CD4-positive, alpha-beta memory T cell (primary cell): ENCODE measurements at regions not wholly inside any gene's neighbourhood (a gene's known extent, or its start where the extent isn't known, plus 50 kb on each side); places are given as distances from the start of the nearest gene placed in this dataset.
"Not testable (repeated sequence)": the region's sequence is repeated elsewhere in the genome, so short reads cannot be mapped to it uniquely, and the experiment has no call there.

Source experiments
- CTCF ChIA-PET: fragments of 350-600 bp; sonication (Branson Sonifier 250); formaldehyde crosslinking; loops from one replicate; lab custom pipeline; 2021; ENCODE audit warnings: inconsistent platforms; ENCODE audit not compliant: partially characterized antibody; lab: Charles Lee
- POLR2A ChIA-PET: fragments of 350-600 bp; sonication (Branson Sonifier 250); formaldehyde crosslinking; loops from one replicate; lab custom pipeline; 2021; ENCODE audit not compliant: partially characterized antibody; lab: Charles Lee
- DNase-seq, 5 donors: peaks; one replicate each; pipeline versions ENCODE4 v3.0.0 to v3.0.0-alpha.2; 2020 to 2022; ENCODE audit warnings: mixed read lengths in 1 of 5
- H3K27ac ChIP-seq: one replicate; pipeline ENCODE4 v1.7.0; 2013; ENCODE audit warnings: low read depth, low read length
- H3K27me3 ChIP-seq: 2 replicates; pipeline ENCODE4 v1.7.0; 2013; ENCODE audit warnings: mild to moderate bottlenecking, low read length, moderate library complexity; ENCODE audit not compliant: insufficient read depth
- H3K36me3 ChIP-seq: 2 replicates; pipeline ENCODE4 v1.7.0; 2013; ENCODE audit warnings: mild to moderate bottlenecking, low read length, moderate library complexity; ENCODE audit not compliant: insufficient read depth
- H3K4me1 ChIP-seq: 2 replicates; pipeline ENCODE4 v1.7.0; 2013; ENCODE audit warnings: mild to moderate bottlenecking, low read length, moderate library complexity; ENCODE audit not compliant: insufficient read depth
- H3K4me3 ChIP-seq, 2 donors: one replicate each; pipeline ENCODE4 v1.7.0; 2013; ENCODE audit warnings: low read length in 2 of 2, mild to moderate bottlenecking in 1 of 2
- H3K9me3 ChIP-seq, 2 donors: one replicate each; pipeline ENCODE4 v1.7.0; 2013; ENCODE audit warnings: low read length in 2 of 2, control low read depth in 1 of 2; ENCODE audit not compliant: control insufficient read depth in 1 of 2
- H3K27ac Mint-ChIP-seq, 7 donors: one replicate each; pipeline ENCODE4 v1.8.0; 2020 to 2021; ENCODE audit warnings: mixed read lengths in 7 of 7, mild to moderate bottlenecking in 6 of 7, inconsistent platforms in 3 of 7, moderate library complexity in 3 of 7
- H3K27me3 Mint-ChIP-seq, 2 donors: one replicate each; pipeline ENCODE4 v1.8.0; 2020 to 2021; ENCODE audit warnings: mixed read lengths in 2 of 2
- H3K36me3 Mint-ChIP-seq, 2 donors: one replicate each; pipeline ENCODE4 v1.8.0; 2020 to 2021; ENCODE audit warnings: mixed read lengths in 2 of 2, inconsistent platforms in 1 of 2, mild to moderate bottlenecking in 1 of 2
- H3K4me1 Mint-ChIP-seq, 4 donors: one replicate each; pipeline ENCODE4 v1.8.0; 2020 to 2021; ENCODE audit warnings: mixed read lengths in 4 of 4, mild to moderate bottlenecking in 1 of 4
- H3K4me3 Mint-ChIP-seq, 8 donors: one replicate each; pipeline ENCODE4 v1.8.0; 2020 to 2021; ENCODE audit warnings: mixed read lengths in 8 of 8, mild to moderate bottlenecking in 7 of 8, moderate library complexity in 6 of 8, inconsistent platforms in 3 of 8
- H3K9me3 Mint-ChIP-seq, 8 donors: one replicate each; pipeline ENCODE4 v1.8.0; 2020 to 2021; ENCODE audit warnings: mixed read lengths in 8 of 8, mild to moderate bottlenecking in 5 of 8, inconsistent platforms in 3 of 8, moderate library complexity in 1 of 8
- intact Hi-C: fragments of 100-400 bp; cut with micrococcal nuclease; formaldehyde crosslinking; loops from one replicate; pipeline ENCODE4 v1.15.1; 2023

DNA sequence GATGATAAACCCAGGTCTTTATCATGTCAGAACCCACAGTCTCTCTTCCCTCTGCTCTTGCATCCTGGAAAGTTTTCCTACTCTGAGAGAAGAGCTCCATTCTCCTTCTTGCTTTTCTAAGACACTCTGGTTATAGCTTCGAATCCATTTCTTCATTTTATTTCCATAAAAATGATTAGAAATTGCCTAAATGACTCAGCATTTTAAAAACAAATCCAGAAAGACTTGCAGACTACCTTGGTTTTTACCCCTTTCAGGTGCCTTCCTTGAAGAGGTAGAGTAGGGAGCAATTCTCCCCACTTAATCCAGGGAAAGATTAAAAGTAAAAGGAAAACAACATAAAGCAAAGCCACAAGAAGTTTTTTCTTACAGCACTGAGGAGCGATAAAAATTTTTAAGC lies 1256.0 kb downstream of the ROBO1 start:
- Mint-ChIP-seq H3K36me3 (no peaks in the 10 kb centered on the region), H3K27ac (peak overlapping the region in 1 of 7 donors; percentile 13), H3K27me3 (no peaks in the 10 kb centered on the region), H3K4me1 (no peaks in the 10 kb centered on the region), H3K9me3 (peaks cover 2 to 30% (median 13%) of the 10 kb centered on the region in 8 donors), H3K4me3 (no peak overlapping the region)
- Histone ChIP-seq H3K4me3 (no peak overlapping the region), H3K4me1 (no peaks in the 10 kb centered on the region), H3K9me3 (no peaks in the 10 kb centered on the region), H3K36me3 (no peaks in the 10 kb centered on the region), H3K27ac (no peak overlapping the region), H3K27me3 (no peaks in the 10 kb centered on the region)
- DNase-seq = no peak
- intact Hi-C loops = no loop called here
- POLR2A ChIA-PET = no interaction called here
- CTCF ChIA-PET = no interaction called here

DNA sequence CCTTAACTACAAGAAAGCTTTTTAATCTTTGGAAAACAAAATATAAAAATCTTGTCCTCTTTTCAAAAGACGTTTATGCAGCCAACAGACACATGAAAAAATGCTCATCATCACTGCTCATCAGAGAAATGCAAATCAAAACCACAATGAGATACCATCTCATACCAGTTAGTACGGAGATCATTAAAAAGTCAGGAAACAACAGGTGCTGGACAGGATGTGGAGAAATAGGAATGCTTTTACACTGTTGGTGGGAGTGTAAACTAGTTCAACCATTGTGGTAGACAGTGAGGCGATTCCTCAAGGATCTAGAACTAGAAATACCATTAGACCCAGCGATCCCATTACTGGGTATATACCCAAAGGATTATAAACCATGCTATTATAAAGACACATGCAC lies 1255.0 kb downstream of the ROBO1 start:
- intact Hi-C loops = not testable (repeated sequence)

DNA sequence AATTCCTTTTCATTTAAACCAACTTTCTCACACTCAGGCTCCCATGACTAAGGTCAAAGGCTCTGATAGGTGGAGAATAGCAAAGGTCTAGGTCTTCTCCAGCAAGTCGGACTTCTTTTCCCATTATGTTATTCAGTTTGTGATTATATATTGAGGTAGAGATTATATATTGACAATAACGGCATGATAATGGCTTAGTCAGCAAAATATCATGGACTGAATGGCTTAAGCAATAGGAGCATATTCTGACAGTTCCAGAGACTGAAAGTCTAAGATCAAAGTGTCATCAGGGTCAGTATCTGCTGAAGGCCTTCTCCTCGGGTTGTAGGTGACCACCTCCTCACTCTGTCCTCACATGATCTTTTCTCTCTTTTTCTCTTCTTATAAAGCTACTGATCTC lies 1251.4 kb downstream of the ROBO1 start:
- no peak overlapping the region for H3K27ac Mint-ChIP-seq
- no peaks in the 10 kb centered on the region for H3K4me1 Mint-ChIP-seq
- no peak overlapping the region for H3K27ac ChIP-seq
- H3K9me3 Mint-ChIP-seq = peaks cover 0 to 24% (median 12%) of the 10 kb centered on the region in 8 donors
- no peaks in the 10 kb centered on the region for H3K27me3 Mint-ChIP-seq
- intact Hi-C loops = no loop called here
- no peak for DNase-seq
- no peak overlapping the region for H3K4me3 Mint-ChIP-seq
- H3K27me3 ChIP-seq = no peaks in the 10 kb centered on the region
- H3K4me3 ChIP-seq = no peak overlapping the region
- POLR2A ChIA-PET = no interaction called here
- H3K36me3 ChIP-seq = no peaks in the 10 kb centered on the region
- no peaks in the 10 kb centered on the region for H3K36me3 Mint-ChIP-seq
- H3K9me3 ChIP-seq = no peaks in the 10 kb centered on the region
- CTCF ChIA-PET = no interaction called here
- H3K4me1 ChIP-seq = no peaks in the 10 kb centered on the region

More for the DNA sequence above, 1255.0 kb downstream of the ROBO1 start:
- CTCF ChIA-PET, H3K4me3 Mint-ChIP-seq, H3K9me3 ChIP-seq, H3K27me3 Mint-ChIP-seq, POLR2A ChIA-PET, H3K27ac ChIP-seq, H3K36me3 Mint-ChIP-seq, H3K4me1 ChIP-seq, DNase-seq, H3K36me3 ChIP-seq, H3K27ac Mint-ChIP-seq, H3K4me1 Mint-ChIP-seq, H3K4me3 ChIP-seq, H3K27me3 ChIP-seq: not testable (repeated sequence)
- H3K9me3 Mint-ChIP-seq = peaks cover 4 to 29% (median 10%) of the 10 kb centered on the region in 8 donors

DNA sequence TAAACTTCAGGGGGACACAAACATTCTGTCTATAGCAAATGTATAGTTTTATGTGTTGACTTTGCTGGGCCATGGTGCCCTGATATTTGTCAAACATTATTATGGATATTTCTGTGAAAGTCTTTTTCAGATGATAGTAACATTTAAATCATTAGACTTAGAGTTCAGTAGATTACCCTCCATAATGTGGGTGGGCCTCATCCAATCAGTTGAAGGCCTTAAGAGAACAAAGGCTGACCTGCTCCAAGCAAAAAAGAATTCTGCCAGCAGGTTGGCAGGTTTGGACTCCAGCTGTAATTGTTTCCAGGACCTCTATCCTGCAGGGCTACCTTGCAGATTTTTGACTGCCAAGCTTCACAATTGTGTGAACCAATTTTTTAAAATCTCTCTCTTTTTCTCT lies 1250.9 kb downstream of the ROBO1 start:
- ChIA-PET CTCF (no interaction called here), POLR2A (no interaction called here)
- H3K36me3 ChIP-seq = no peaks in the 10 kb centered on the region
- no peak overlapping the region for H3K4me3 ChIP-seq
- Mint-ChIP-seq H3K9me3 (peaks cover 0 to 23% (median 11%) of the 10 kb centered on the region in 8 donors), H3K4me3 (no peak overlapping the region), H3K36me3 (no peaks in the 10 kb centered on the region), H3K4me1 (no peaks in the 10 kb centered on the region), H3K27ac (no peak overlapping the region), H3K27me3 (no peaks in the 10 kb centered on the region)
- no peak overlapping the region for H3K27ac ChIP-seq
- no peaks in the 10 kb centered on the region for H3K4me1 ChIP-seq
- intact Hi-C loops = no loop called here
- H3K27me3 ChIP-seq = no peaks in the 10 kb centered on the region
- DNase-seq = no peak
- no peaks in the 10 kb centered on the region for H3K9me3 ChIP-seq

DNA sequence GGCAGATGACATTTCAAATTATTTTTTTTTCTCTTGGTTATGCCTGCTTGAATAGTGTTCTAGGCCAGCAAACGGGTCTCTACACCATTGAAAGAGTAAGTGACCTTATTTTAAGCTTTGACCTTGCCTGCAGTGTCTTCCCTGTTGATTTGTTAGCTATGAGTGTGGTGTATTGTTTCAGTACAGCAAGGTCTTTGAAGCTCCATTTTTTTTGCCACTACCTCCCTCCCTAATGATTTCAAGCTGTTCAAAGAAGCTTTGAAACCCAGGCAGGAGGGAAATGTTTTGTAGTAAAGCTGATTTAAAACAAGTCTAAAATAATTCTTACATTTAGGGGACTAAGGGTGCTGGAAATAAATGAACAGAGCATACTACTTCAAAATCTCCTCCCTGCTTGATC lies 1249.8 kb downstream of the ROBO1 start:
- DNase-seq = no peak
- no peaks in the 10 kb centered on the region for H3K4me1 ChIP-seq
- POLR2A ChIA-PET = no interaction called here
- H3K27ac Mint-ChIP-seq = no peak overlapping the region
- intact Hi-C loops = no loop called here
- no peaks in the 10 kb centered on the region for H3K9me3 ChIP-seq
- H3K36me3 ChIP-seq = no peaks in the 10 kb centered on the region
- no peak overlapping the region for H3K4me3 Mint-ChIP-seq
- no peaks in the 10 kb centered on the region for H3K27me3 Mint-ChIP-seq
- H3K27me3 ChIP-seq = no peaks in the 10 kb centered on the region
- no peak overlapping the region for H3K4me3 ChIP-seq
- no peak overlapping the region for H3K27ac ChIP-seq
- no peaks in the 10 kb centered on the region for H3K36me3 Mint-ChIP-seq
- H3K9me3 Mint-ChIP-seq = peaks cover 0 to 20% (median 13%) of the 10 kb centered on the region in 8 donors
- CTCF ChIA-PET = no interaction called here
- H3K4me1 Mint-ChIP-seq = no peaks in the 10 kb centered on the region

DNA sequence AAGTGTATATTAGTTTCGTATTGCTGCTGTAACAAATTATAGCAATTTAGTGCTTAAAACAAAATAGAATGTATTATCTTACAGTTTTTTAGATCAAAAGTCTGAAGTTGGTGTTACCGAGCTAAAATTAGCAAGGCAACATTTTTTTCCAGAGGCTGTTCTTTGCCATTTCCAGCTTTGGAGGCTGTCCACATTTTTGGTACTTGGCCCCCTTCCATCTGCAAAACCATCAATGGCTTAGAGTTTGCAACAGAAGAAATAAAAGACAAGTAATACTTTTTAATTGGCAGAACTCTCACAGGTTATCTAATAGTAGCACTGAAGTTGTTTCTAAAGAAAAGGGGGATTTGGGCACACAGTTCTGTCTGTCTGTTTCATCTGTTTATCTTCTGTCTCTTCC lies 1248.5 kb downstream of the ROBO1 start:
- H3K9me3 ChIP-seq = no peaks in the 10 kb centered on the region
- H3K4me1 Mint-ChIP-seq = no peaks in the 10 kb centered on the region
- peaks cover 4 to 20% (median 12%) of the 10 kb centered on the region in 8 donors for H3K9me3 Mint-ChIP-seq
- H3K4me1 ChIP-seq = no peaks in the 10 kb centered on the region
- ChIA-PET POLR2A (no interaction called here), CTCF (no interaction called here)
- no peaks in the 10 kb centered on the region for H3K27me3 ChIP-seq
- no peaks in the 10 kb centered on the region for H3K27me3 Mint-ChIP-seq
- H3K27ac Mint-ChIP-seq = no peak overlapping the region
- H3K27ac ChIP-seq = no peak overlapping the region
- H3K4me3 ChIP-seq = no peak overlapping the region
- no peaks in the 10 kb centered on the region for H3K36me3 Mint-ChIP-seq
- no peaks in the 10 kb centered on the region for H3K36me3 ChIP-seq
- intact Hi-C loops = no loop called here
- H3K4me3 Mint-ChIP-seq = no peak overlapping the region
- no peak for DNase-seq

DNA sequence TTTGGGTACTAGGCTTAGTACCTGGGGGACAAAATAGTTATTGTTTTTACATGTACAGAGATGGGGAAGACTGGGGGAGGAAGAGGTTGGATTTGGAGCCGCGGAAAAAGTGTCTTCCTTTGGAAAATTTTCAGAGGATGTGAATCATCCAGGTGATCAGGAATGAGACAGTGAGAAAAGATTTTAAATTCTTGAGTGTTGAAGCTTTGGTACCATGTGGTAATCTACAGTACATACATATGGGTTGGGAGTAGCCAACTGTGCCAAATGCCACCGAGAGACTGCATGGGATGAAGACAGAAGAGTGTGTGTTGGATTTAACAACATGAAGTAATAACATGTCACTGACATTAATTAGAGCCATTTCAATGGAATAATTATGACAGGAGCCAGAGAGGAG lies 1238.2 kb downstream of the ROBO1 start:
- H3K27ac Mint-ChIP-seq = no peak overlapping the region
- H3K4me1 Mint-ChIP-seq = no peaks in the 10 kb centered on the region
- H3K9me3 Mint-ChIP-seq = peaks cover 2 to 23% (median 12%) of the 10 kb centered on the region in 8 donors
- H3K27me3 Mint-ChIP-seq = no peaks in the 10 kb centered on the region
- intact Hi-C loops = no loop called here
- H3K4me3 Mint-ChIP-seq = no peak overlapping the region
- no peak overlapping the region for H3K4me3 ChIP-seq
- H3K4me1 ChIP-seq = no peaks in the 10 kb centered on the region
- ChIA-PET POLR2A (no interaction called here), CTCF (no interaction called here)
- no peaks in the 10 kb centered on the region for H3K36me3 ChIP-seq
- no peak for DNase-seq
- no peak overlapping the region for H3K27ac ChIP-seq
- H3K9me3 ChIP-seq = peaks cover 0 to 8% of the 10 kb centered on the region in 2 donors
- H3K27me3 ChIP-seq = no peaks in the 10 kb centered on the region
- H3K36me3 Mint-ChIP-seq = no peaks in the 10 kb centered on the region

DNA sequence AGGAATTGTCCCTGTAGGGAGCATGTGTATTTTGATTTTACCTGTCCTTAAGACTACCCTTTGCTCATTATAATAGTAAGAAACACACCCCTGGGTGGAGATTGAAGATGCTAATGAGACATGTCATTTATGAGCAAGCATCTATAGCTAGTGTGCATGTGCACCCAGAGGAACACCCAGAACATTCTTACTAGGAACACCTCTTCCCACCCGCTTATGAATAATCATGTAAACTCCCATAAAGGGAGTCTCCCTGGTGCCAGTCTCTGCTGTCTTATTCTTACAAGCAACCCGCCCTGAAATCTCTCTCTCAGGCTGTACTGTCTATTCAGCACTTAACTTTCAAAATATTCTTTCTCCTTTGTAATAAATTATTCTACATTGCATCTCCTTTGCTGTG lies 1227.3 kb downstream of the ROBO1 start:
- Histone ChIP-seq H3K4me1 (no peaks in the 10 kb centered on the region), H3K27ac (no peak overlapping the region), H3K4me3 (no peak overlapping the region), H3K27me3 (no peaks in the 10 kb centered on the region), H3K9me3 (no peaks in the 10 kb centered on the region), H3K36me3 (no peaks in the 10 kb centered on the region)
- Mint-ChIP-seq H3K9me3 (peaks cover 2 to 30% (median 16%) of the 10 kb centered on the region in 8 donors), H3K36me3 (no peaks in the 10 kb centered on the region), H3K27me3 (no peaks in the 10 kb centered on the region), H3K4me1 (no peaks in the 10 kb centered on the region), H3K27ac (no peak overlapping the region), H3K4me3 (no peak overlapping the region)
- DNase-seq = no peak
- CTCF ChIA-PET = no interaction called here
- intact Hi-C loops = no loop called here
- POLR2A ChIA-PET = no interaction called here
